ENCODE measurements at regions not wholly inside any gene's neighbourhood (a gene's known extent, or its start where the extent isn't known, plus 50 kb on each side); places are given as distances from the start of the nearest gene placed in this dataset.
"Not testable (repeated sequence)": the region's sequence is repeated elsewhere in the genome, so short reads cannot be mapped to it uniquely, and the experiment has no call there.

DNA sequence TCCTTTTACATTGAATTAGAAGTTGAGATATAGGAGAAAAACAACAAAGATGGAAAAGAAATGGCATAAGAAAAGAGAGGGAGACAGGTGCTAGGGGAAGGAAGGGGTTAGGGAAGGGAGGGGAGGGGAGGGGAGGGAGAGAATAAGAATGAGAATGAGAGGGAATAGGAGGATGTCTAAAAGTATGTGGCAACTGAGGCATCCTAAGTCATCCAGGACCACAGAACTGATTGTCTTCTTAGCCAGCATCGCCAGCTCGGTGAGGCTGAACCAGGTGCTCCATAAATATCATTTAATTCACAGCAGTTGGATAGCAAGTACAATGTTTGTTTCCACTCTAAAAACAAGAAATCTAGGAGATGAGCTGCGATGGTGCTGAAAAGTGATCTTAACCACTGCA, 393.5 kb downstream of the TMEM182 start:
- H3K4me1 Mint-ChIP-seq, result no peaks in the 10 kb centered on the region
- peaks cover 3% of the 10 kb centered on the region in 2 donors for H3K9me3 Mint-ChIP-seq
- no peaks in the 10 kb centered on the region for H3K36me3 Mint-ChIP-seq
- H3K4me3 Mint-ChIP-seq, result no peak overlapping the region
- no peak for DNase-seq
- no peaks in the 10 kb centered on the region for H3K27me3 Mint-ChIP-seq
- no peak overlapping the region for H3K27ac Mint-ChIP-seq
- no peak for ATAC-seq (replicated peaks)

DNA sequence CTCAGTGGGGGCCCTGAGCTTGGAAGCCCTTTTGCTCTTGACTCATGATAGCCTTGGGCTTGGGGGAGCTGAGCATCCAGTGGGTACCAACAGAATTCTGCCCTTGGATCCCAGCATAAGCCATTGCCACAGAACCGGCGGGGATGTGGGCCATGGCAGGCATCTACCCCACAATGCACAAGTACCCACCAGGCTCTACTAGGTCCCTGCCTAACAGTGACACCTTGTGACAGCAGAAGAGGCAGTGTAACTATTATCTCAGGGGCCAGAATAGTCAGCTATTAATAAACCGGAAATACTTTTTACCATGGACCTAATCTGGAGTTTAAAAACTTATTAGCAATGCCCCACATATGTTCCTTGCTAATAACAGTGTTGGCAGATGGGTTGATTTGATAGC, 397.2 kb downstream of the TMEM182 start:
- Mint-ChIP-seq H3K27ac (no peak overlapping the region), H3K4me1 (no peaks in the 10 kb centered on the region), H3K9me3 (no peaks in the 10 kb centered on the region), H3K4me3 (no peak overlapping the region), H3K36me3 (no peaks in the 10 kb centered on the region), H3K27me3 (no peaks in the 10 kb centered on the region)
- DNase-seq, result no peak
- no peak for ATAC-seq (replicated peaks)

DNA sequence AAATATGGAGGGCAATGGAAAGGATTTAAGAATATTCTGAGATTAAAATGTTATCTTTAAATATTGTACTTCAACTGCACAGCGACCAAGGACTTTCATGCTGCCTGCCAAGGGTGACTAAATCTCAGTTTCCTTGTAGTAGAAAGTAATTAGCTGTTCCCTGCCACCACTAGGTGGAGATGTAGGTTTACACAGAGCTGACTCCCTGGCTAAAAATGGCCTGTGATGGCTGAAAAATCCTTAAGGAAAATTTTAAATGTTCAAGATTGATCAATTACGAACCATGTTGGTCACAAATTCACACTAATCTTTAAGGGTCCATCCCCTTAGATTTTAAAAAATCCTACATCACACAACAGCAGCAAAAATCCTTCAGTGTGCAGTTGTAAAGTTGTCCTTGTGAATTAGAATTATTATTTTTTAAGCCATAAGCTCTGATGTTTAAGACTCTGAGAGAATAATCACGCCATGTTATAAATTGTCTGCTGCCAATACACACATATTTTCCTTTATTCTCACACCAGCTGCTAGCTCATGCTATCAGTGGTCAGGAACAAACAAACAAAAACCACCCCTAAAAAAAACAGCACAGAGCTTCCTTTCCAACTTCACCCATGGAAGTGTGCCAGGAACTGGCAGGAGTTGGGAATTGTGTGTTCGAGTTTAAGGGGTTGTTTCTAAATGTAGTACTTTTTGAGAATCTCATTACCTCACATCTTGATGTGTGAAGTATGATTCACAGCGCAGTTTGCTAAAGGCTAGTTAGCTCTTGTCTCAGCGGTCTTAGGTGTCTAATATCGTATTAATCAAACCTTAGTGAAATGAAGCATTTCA, 399.8 kb downstream of the TMEM182 start:
- peak in 1 of 2 donors; percentile 48 for ATAC-seq (replicated peaks)
- H3K4me3 Mint-ChIP-seq, result no peak overlapping the region
- no peaks in the 10 kb centered on the region for H3K36me3 Mint-ChIP-seq
- H3K27ac Mint-ChIP-seq, result no peak overlapping the region
- no peaks in the 10 kb centered on the region for H3K27me3 Mint-ChIP-seq
- H3K4me1 Mint-ChIP-seq, result no peaks in the 10 kb centered on the region
- no peak for DNase-seq
- no peaks in the 10 kb centered on the region for H3K9me3 Mint-ChIP-seq

DNA sequence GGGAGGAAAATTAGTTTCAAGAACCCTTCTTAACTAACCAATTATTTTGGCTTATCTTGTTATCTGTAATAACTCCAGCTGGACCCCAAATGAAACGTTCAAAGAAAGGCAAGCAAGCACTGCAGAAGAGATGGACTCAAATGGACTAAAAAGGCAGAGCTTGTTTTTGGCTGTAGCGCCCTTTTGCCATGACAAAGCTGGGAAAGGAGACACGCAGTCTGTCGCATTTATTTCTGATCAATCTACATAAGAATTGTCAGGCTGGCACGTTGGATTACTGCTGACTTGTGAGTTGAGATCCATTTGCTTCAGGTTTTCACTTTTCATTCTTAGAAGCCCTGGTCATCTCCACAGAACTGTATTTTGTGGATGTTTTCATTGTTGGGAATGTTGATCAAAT, 402.9 kb downstream of the TMEM182 start:
- Mint-ChIP-seq H3K36me3 (no peaks in the 10 kb centered on the region), H3K4me1 (no peaks in the 10 kb centered on the region), H3K27me3 (no peaks in the 10 kb centered on the region), H3K27ac (no peak overlapping the region), H3K4me3 (no peak overlapping the region), H3K9me3 (no peaks in the 10 kb centered on the region)
- DNase-seq, result no peak
- no peak for ATAC-seq (replicated peaks)

DNA sequence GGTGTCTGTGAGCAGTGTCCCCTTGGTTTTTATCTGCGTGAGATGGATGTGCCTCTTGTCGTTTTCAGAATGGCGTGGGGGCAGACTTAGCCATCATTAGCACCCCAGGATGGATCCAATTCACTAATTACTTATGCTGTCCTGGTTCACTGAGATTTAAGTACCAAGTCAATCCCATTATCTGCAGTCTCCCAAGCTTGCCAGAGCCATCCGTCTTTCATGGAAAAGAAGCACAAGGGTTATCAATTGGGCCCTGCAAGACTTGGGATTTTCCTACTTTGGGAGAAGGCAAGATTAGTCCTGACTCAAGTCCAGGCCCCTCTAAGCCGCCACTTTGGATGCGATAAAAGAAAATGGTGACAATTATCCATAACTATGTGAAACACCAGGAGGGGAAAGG, 404.0 kb downstream of the TMEM182 start:
- Mint-ChIP-seq H3K36me3 (no peaks in the 10 kb centered on the region), H3K4me3 (no peak overlapping the region), H3K27ac (no peak overlapping the region), H3K27me3 (no peaks in the 10 kb centered on the region), H3K4me1 (no peaks in the 10 kb centered on the region), H3K9me3 (no peaks in the 10 kb centered on the region)
- ATAC-seq (replicated peaks) (no peak), DNase-seq (no peak)

DNA sequence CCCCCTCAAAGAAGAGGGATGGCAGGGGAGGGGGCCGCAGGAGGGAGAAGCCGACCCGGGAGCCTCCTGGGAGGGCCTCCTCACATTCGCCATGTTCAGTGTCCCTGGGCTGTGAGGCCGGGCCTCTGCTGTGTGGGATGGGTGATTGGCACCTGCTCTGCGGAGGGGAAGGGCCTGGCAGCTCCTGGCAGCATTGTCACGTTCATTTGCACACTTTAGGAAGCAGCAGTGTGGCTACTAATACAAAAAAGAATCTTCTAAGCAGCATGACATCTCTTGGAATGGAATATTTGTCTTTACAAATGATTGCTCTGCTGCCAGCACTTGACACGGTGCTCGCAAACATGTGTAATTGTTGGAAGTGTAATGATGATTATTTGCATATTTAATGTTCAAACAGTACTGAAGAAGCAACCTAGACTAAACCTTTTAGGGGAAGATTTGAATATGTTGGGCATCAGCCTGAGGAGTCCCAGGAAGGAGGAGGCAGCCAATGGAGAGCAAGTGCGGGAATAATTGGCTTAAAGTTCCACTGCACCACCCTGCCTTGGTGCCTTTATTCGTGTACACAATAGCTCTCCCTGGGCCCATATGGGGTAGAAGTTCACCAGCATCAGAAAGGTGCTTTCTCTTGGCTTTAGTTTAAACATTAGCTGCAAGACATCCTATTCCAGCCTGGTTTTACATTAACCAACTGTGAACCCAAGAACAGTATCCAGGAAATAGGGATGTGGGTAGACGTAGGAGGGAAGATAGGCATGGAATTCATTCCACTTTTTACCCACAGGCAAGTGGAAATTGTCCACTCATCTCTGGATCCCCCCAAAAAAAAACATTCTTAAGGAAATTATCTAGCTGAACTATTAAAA, 404.9 kb downstream of the TMEM182 start:
- Mint-ChIP-seq H3K36me3 (no peaks in the 10 kb centered on the region), H3K4me3 (no peak overlapping the region), H3K9me3 (no peaks in the 10 kb centered on the region), H3K4me1 (no peaks in the 10 kb centered on the region), H3K27ac (no peak overlapping the region), H3K27me3 (no peaks in the 10 kb centered on the region)
- no peak for ATAC-seq (replicated peaks)
- DNase-seq, result no peak

DNA sequence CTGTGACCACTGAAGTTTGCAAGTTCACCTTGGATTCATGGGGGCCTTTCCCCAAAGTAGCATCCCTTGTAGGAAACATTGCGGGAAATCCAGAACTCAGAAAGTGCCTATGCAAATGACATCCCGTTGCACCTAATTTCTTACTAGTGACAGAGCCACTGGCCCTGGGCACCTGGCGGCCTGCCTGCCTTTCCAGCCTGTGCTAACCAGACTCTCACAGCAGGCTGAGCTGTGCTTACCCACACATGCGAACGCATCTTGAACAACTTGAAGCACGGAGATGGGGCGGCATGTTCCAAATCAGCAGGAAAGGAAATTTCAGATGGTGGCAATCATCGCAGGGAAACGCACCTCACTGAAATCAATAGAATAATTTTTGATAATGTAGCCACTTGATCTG, 405.8 kb downstream of the TMEM182 start:
- no peak overlapping the region for H3K4me3 Mint-ChIP-seq
- ATAC-seq (replicated peaks) (no peak), DNase-seq (no peak)
- H3K27me3 Mint-ChIP-seq, result no peaks in the 10 kb centered on the region
- H3K36me3 Mint-ChIP-seq, result no peaks in the 10 kb centered on the region
- no peaks in the 10 kb centered on the region for H3K9me3 Mint-ChIP-seq
- no peaks in the 10 kb centered on the region for H3K4me1 Mint-ChIP-seq
- H3K27ac Mint-ChIP-seq, result no peak overlapping the region

DNA sequence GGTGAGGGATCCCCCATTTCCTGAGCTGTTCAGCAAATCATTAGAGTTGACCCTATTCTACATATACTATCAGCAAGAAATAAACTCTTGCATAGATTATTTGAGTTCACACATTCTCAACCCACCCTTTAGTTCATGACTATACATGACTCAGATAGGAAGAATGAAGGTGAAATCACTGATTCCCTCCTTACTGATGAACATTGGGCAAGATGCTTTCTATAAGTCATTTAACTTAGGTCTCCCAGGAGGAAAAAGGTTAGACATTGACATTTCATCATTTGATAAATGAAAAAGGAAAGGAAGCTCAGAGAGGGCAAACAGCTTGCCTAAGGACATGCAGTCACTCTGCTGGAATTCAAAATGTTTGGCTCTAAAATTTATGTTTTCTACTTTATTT, 408.0 kb downstream of the TMEM182 start:
- H3K27me3 Mint-ChIP-seq, result no peaks in the 10 kb centered on the region
- ATAC-seq (replicated peaks), result no peak
- no peak overlapping the region for H3K27ac Mint-ChIP-seq
- H3K4me1 Mint-ChIP-seq, result no peaks in the 10 kb centered on the region
- DNase-seq, result no peak
- no peaks in the 10 kb centered on the region for H3K36me3 Mint-ChIP-seq
- no peak overlapping the region for H3K4me3 Mint-ChIP-seq
- peaks cover 2 to 4% of the 10 kb centered on the region in 2 donors for H3K9me3 Mint-ChIP-seq

DNA sequence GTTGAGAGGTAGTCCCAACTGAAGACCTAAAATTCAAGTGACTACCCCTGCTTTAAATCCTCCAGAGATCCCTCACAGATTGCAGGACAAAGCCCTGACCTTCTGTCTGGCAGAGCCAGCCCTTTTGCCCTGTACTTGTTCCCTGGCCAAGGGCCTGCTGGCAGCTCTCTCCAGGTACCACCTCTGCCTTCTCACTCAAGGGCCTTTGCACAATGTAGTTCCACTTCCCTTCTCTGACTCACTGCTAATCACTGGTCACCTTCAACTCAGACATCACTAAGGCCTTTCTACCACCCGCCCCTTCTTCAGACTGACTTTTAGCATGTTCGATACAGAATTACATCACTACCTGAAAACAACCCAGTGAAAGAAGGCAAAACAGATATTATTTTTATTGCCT, 411.0 kb downstream of the TMEM182 start:
- ATAC-seq (replicated peaks), result no peak
- H3K9me3 Mint-ChIP-seq, result peaks cover 4% of the 10 kb centered on the region in 2 donors
- H3K4me1 Mint-ChIP-seq, result no peaks in the 10 kb centered on the region
- H3K36me3 Mint-ChIP-seq, result no peaks in the 10 kb centered on the region
- no peak for DNase-seq
- H3K27me3 Mint-ChIP-seq, result no peaks in the 10 kb centered on the region
- no peak overlapping the region for H3K27ac Mint-ChIP-seq
- H3K4me3 Mint-ChIP-seq, result no peak overlapping the region

DNA sequence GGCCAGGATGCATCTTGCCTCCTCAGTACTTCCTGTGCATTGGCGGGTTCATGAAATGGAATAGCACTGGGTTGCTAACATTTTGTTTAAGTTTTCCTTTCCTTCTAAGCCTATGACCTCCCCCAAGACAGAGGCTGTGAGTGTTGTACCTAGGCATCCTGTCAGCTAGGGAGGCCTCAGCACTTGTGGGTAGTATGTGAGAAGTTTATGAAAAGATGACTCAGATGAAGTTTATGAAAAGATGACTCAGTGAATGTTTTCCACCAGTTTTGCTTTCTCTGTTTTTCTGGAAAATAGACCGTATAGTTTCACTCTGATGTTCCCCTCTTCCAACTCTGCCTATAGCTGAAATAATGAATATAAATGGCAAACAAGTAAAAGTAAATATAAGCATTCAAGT, 412.9 kb downstream of the TMEM182 start:
- Mint-ChIP-seq H3K4me3 (no peak overlapping the region), H3K27ac (no peak overlapping the region), H3K9me3 (peaks cover 4% of the 10 kb centered on the region in 2 donors), H3K27me3 (no peaks in the 10 kb centered on the region), H3K4me1 (no peaks in the 10 kb centered on the region), H3K36me3 (no peaks in the 10 kb centered on the region)
- no peak for DNase-seq
- ATAC-seq (replicated peaks), result no peak

DNA sequence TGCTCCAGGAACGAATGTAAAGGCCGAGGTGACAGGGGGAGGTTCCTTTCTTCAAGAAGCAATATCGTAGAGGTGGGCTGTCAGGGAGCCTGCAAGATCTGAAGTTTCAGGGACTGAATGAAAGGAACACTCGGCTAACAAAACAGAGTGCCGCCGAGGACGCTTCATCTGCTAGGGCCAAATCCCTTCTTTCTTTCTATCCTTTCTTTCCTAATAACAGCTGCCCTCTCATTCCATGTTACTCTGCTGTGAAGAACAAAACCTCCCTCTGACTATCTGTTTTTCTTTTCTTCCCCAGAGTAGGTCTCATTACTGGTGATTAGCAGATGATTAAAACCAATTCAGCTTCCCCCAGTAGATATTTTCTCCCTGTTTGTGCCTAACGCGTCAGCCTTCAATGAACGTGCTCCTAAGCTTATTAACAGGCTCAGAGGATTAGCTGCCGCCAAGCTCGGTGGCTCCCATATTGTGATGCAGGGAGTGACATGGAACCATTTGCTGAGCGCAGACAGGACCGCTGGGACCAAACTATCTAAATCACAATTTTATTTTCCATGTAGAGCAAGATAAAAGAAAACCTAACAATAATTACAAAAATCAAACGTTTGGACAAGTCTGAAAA, 414.6 kb downstream of the TMEM182 start:
- Mint-ChIP-seq H3K9me3 (peaks cover 4% of the 10 kb centered on the region in 2 donors), H3K4me3 (no peak overlapping the region), H3K4me1 (no peaks in the 10 kb centered on the region), H3K27ac (no peak overlapping the region), H3K27me3 (no peaks in the 10 kb centered on the region), H3K36me3 (no peaks in the 10 kb centered on the region)
- no peak for ATAC-seq (replicated peaks)
- DNase-seq, result no peak

DNA sequence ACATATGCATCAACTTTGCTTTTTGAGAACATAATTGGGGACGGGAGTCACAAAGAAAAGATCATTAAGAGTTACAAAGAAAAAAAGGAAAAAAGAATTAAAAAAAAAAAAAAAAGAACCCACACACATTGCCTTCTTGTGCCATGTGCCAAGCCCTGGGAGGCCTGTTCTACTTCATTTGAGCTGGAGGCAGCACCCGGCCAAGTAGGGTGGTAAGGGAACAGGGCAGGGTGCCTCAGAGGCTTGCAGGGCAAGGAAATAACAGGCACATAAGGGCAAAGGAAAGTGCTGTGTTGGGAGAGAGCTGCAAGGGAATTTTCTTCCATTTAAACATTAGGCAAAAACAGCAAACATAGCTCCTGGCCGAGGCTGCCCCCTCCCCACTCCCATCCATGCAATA, 418.0 kb downstream of the TMEM182 start:
- peaks cover 0 to 2% of the 10 kb centered on the region in 2 donors for H3K9me3 Mint-ChIP-seq
- H3K4me3 Mint-ChIP-seq, result no peak overlapping the region
- ATAC-seq (replicated peaks) (no peak), DNase-seq (no peak)
- H3K4me1 Mint-ChIP-seq, result no peaks in the 10 kb centered on the region
- H3K27me3 Mint-ChIP-seq, result no peaks in the 10 kb centered on the region
- no peak overlapping the region for H3K27ac Mint-ChIP-seq
- no peaks in the 10 kb centered on the region for H3K36me3 Mint-ChIP-seq

DNA sequence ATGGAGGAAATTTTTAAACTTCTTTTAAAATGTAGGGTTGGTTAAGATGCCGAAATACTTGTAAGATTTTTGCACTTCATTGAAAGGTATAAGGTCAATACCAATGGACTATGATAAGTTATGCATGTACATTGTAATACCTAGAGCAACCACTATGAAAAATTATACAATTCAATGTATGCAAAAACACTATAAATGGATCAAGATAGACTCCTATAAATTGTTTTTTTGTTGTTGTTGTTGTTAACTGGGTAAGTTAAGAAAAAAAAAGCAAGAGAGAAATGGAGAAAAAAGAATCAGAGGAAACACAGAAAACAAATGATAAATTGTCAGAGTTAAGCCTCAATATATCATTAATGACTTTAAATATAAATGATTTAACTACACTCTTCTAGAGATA, 421.2 kb downstream of the TMEM182 start:
- ATAC-seq (replicated peaks), result no peak
- H3K4me3 Mint-ChIP-seq, result no peak overlapping the region
- no peak for DNase-seq
- H3K27ac Mint-ChIP-seq, result no peak overlapping the region
- H3K27me3 Mint-ChIP-seq, result no peaks in the 10 kb centered on the region
- H3K9me3 Mint-ChIP-seq, result peaks cover 0 to 2% of the 10 kb centered on the region in 2 donors
- H3K4me1 Mint-ChIP-seq, result no peaks in the 10 kb centered on the region
- H3K36me3 Mint-ChIP-seq, result no peaks in the 10 kb centered on the region

DNA sequence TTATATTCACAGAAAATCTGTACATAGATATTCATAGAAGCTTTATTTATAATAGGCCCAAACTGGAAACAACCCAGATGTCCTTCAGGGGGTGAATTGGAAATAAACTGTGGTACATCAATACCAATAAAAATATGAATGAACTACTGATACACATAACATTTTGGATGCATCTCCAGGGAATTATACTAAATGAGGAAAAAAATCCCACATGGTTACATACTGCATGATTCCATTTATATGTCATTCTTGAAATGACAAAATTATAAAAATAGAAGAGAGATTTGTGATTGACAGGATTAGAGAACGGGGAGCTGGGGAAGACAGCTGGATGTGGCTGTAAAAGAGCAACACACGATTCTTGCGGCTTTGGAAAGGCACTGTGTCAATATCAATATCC, 435.0 kb downstream of the TMEM182 start:
- Mint-ChIP-seq H3K4me1 (no peaks in the 10 kb centered on the region), H3K9me3 (peaks cover 7 to 8% of the 10 kb centered on the region in 2 donors), H3K27me3 (no peaks in the 10 kb centered on the region), H3K27ac (no peak overlapping the region), H3K4me3 (no peak overlapping the region), H3K36me3 (no peaks in the 10 kb centered on the region)
- ATAC-seq (replicated peaks) (no peak), DNase-seq (no peak)

DNA sequence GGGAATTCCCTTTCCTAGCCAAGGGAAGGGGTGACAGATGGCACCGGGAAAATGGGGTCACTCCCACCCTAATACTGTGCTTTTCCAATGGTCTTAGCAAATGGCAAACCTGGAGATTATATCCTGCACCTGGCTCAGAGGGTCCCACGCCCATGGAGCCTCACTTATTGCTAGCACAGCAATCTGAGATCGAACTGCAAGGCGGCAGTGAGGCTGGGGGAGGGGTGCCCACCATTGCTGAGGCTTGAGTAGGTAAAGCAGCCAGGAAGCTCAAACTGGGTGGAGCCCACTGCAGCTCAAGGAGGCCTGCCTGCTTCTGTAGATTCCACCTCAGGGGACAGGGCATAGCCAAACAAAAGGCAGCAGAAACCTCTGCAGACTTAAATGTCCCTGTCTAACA, 438.9 kb downstream of the TMEM182 start:
- not testable (repeated sequence) for H3K4me3 Mint-ChIP-seq; H3K36me3 Mint-ChIP-seq; H3K4me1 Mint-ChIP-seq; H3K27ac Mint-ChIP-seq; ATAC-seq (replicated peaks); H3K27me3 Mint-ChIP-seq; DNase-seq
- H3K9me3 Mint-ChIP-seq, result peaks cover 10 to 12% of the 10 kb centered on the region in 2 donors
